A549 (cell line): ENCODE measurements at regions not wholly inside any gene's neighbourhood (a gene's known extent, or its start where the extent isn't known, plus 50 kb on each side); places are given as distances from the start of the nearest gene placed in this dataset.

Source experiments
- FOSL2 ChIP-seq, 2 experiments: fragments of 450-650 bp in 1 of 2; fragments of >200 bp in 1 of 2; sonication (Bioruptor Twin) in 1 of 2; formaldehyde crosslinking; IDR thresholded peaks; 2 replicates each; pipeline versions ENCODE4 v1.5.0 to v1.6.1; 2016 to 2020; ENCODE audit warnings: mild to moderate bottlenecking in 1 of 2, moderate library complexity in 1 of 2
- MAFK ChIP-seq: fragments of 450-650 bp; IDR thresholded peaks from 2 replicates; pipeline ENCODE4 v1.6.1; 2014; ENCODE audit not compliant: partially characterized antibody
- TF ChIP-seq, protein P1 (sequence below): fragments of >200 bp; sonication (Bioruptor Twin); formaldehyde crosslinking; IDR thresholded peaks from 3 replicates; pipeline ENCODE4 v1.5.1; 2016
- TF ChIP-seq, protein P2 (sequence below): IDR thresholded peaks from 2 replicates; pipeline ENCODE4 v1.6.1; 2012

DNA sequence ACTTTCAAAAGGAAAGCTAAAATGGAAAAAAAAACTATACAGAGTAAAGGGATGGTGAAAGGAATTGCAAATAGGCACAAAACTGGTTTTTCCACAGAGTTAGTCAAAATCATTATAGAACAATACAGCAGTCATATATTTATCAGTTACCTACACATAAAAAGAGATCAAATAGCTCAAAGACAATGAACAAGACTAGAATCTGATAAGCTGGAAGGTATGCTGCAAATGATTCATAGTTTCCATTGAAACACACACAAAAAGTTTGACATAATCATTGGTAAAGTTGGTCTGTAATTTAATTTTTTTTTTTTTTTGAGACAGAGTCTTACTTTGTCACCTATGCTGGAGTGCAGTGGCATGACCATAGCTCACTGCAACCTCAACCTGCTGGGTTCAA is 92.4 kb upstream of the SGCE start:
- TF ChIP-seq, protein P1, sequence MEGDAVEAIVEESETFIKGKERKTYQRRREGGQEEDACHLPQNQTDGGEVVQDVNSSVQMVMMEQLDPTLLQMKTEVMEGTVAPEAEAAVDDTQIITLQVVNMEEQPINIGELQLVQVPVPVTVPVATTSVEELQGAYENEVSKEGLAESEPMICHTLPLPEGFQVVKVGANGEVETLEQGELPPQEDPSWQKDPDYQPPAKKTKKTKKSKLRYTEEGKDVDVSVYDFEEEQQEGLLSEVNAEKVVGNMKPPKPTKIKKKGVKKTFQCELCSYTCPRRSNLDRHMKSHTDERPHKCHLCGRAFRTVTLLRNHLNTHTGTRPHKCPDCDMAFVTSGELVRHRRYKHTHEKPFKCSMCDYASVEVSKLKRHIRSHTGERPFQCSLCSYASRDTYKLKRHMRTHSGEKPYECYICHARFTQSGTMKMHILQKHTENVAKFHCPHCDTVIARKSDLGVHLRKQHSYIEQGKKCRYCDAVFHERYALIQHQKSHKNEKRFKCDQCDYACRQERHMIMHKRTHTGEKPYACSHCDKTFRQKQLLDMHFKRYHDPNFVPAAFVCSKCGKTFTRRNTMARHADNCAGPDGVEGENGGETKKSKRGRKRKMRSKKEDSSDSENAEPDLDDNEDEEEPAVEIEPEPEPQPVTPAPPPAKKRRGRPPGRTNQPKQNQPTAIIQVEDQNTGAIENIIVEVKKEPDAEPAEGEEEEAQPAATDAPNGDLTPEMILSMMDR, result no peak
- TF ChIP-seq MAFK, result no peak
- no peak for TF ChIP-seq FOSL2 (IDR thresholded peaks at IDR 0.05)
- no peak for TF ChIP-seq FOSL2 (CRISPR knock-in tag; IDR thresholded peaks at IDR 0.05)
- TF ChIP-seq, protein P2, sequence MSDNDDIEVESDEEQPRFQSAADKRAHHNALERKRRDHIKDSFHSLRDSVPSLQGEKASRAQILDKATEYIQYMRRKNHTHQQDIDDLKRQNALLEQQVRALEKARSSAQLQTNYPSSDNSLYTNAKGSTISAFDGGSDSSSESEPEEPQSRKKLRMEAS, result no peak
